ENCODE measurements at regions not wholly inside any gene's neighbourhood (a gene's known extent, or its start where the extent isn't known, plus 50 kb on each side); places are given as distances from the start of the nearest gene placed in this dataset.

- DNase-seq, result no peak
Observed at GRCh38 chr20:11190741-11191140, 516.9 kb upstream of the JAG1 start.

DNA sequence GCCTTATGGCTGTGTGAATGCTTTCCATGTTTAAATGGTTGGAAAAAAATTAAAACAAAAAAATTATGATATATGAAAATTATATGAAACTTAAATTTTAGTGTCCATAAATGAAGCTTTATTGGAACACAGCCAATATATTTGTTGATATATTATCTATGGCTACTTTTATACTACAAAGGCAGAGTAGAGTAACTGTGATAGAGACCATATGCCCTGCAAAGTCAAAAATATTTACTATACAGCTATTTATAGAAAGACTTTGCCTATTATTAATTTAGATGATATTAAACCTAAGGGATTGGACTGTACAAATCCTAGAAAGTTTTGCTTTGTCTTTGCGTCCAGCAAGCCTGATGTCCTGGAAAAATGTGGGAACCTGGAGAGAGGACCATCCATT is 518.3 kb upstream of the JAG1 start:
- no peak for DNase-seq

DNA sequence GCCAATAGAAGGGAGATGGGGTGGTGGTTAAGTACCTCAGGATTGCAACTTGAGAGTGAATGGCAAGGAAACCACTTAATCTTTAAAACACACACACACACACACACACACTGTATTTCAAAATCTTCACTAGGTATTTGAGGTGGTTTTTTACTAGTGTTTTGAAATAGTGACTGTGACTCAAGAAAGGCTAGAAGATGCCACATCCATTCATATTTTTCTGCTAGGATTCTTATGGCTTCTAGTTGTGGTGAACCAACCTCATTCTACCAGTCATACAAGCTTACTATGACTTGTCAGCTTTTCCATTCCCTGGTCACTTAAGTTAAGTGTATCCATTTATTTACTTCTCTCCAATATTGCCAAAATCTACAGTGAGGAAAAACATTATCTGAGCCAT is 519.4 kb upstream of the JAG1 start:
- no peak for DNase-seq

DNA sequence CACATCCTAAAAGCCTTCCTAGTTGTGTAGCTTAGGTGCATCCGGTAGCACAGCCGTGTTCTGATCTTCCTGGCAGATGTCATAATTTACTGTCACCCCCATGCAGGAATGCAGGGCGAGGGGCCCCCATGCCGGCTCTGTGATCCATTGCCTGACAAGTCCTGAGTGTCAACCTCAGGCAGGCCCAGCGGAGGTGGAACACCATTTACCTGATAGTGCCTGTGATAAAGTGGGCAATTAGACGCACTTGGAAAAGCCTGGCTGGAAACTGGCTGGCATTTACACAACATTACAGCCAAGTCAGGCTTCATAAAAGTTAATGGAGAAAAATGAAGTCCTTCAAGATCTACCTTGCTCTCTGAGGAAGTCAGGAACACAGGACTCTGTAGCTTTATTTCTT is 521.4 kb upstream of the JAG1 start:
- DNase-seq, result no peak

- no peak for DNase-seq
Observed at GRCh38 chr20:11195899-11196558, 522.2 kb upstream of the JAG1 start.

DNA sequence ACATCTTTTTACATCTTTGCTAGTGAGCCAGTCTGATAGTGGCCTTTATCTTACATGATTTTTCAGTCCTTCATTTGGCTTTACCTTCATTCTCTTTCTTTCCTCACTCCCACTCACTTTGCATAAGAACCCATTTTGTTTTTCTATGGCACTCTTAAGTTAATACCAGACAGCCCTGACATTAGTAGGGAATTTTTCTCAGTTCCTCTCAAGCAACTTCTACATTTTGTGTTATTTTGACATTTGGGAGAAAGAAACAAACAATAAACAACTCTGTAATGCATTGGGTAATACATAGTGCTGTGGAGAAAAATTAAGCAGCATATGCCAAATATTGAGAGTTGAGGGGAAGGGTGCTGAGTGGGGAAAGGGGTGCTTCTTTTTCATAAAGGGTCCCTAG is 524.1 kb upstream of the JAG1 start:
- no peak for DNase-seq

DNA sequence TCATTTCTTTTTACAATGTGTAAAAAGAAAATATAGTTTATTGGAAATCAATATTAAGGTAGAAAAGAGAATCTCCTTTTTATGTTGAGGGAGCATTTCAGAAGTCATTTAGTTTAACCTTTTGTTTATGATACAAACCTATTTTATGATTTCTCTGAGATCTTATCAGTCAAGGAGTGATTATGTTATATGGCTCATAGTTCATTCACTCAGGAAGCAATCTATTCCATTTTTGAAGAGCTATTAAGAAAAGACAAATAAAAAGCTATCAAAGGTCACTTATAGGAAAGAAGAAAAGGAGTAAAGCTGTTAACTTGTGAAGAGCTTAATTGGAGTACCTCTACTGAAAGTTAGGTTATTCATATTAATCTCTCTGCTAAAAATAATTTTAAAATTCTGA is 526.6 kb upstream of the JAG1 start:
- no peak for DNase-seq

DNA sequence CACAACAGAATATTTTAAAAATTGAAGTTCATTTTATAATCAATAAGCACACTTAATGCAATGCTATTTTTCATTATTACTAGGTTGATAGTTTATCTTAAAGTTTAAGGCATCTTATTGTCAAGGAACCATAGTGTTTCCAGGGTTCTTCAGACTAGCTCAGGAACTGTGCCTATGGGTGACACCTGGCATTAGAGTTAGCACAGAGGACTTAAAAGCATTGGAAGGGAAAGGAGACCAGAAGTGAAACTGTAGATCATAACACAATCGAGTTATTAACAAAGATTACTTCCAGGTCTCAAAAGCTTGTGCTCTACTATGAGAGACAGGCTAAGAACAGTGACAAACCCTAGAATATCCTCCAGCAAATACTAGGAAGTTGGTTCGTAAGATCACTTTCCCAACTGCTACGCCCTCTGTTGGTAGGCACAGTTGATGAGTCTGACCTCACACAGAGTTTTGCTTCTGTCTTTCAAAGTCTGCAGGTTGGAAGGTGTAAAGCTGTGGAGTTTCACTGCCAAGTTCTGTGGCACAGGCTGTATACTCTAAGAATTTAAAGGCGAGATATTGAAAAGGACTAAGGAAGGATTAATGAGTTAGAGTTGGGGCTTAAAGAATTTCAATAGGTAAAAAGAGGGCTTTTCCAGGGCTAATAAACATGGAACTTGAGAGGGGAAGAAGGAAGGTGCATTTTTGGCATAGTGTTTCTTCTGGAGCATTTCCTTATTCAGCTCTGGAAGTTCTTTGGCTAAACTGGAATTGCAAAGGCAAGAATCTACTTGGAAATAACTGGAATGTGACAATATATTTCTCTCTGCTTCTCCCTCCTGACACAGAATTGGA is 531.3 kb upstream of the JAG1 start:
- peak; percentile 55 for DNase-seq

GRCh38 chr20:11205769-11206362 is 532.1 kb upstream of the JAG1 start:
- DNase-seq, result no peak

DNA sequence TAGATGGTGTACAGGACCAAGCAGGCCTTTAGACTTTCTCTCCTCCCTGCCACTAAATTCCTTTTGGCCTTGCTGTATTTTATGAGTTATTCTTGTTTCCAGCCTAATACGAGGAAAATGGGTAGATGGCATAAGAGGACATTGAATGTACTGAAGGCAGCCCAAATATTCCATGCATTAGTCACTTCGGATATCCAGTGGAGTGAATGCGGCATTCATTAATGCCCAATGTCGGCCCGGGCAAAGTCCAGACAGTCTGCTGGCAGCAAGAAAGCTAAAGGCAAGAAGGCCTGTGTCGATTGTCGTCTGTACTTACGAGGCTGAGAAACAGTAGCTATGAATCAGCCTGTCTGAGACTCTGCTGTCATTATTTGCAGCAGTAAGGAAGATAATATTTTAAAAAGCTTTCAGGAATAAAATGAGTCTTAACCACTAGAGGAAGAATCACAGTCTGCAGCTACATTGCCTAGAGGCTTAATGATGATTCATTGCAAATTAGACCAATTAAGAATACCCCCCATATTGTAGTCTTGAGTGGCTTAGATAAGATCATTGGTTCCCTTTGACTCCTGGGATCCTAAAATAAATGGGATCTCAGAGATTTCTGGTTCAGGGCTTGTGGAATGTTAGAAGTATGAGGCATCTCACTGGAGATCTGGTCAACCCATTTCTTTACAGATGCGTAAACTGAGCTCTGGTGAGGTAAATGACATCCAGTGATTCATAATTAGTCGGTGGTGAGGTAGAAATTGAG is 534.1 kb upstream of the JAG1 start:
- DNase-seq, result no peak

DNA sequence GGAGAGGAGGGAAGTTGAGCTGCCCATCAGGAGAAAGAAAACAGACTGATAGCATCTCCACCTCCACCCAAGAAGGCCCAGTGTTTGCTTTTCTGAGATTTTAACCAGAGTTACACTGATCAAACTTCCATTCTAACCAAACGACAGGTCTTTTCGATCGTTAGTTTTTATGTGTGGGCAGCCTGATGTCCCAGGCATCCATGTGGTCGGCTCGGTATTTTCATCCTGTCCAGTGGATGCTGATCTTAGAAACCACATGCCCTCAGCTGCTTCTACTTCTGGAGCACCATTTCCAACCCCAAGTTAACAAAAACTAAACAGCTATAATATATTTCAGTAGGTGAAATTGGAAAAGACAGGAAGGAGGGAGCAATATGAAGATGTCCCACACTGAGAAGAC is 536.8 kb upstream of the JAG1 start:
- DNase-seq, result no peak

- DNase-seq, result no peak
Observed at GRCh38 chr20:11212272-11212671, 538.5 kb upstream of the JAG1 start.

DNA sequence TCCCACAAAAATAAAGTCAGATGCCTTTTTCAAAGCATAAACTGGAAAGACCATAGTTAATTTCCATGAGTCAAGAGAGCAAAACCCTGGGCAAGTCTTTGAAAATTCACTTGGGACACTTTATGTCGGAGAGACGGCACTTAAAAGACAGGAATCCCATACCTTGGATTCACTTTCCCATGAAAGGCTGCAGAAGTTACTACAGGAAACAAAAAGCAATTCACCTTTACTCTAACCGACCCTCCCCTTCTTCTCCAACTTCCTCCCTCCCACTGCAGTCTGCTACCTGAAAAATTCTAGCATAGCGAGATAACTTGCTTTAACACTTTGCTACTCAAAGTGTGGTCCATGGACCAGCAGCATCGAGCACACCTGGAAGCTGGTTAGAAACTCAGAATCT is 539.1 kb upstream of the JAG1 start:
- no peak for DNase-seq

DNA sequence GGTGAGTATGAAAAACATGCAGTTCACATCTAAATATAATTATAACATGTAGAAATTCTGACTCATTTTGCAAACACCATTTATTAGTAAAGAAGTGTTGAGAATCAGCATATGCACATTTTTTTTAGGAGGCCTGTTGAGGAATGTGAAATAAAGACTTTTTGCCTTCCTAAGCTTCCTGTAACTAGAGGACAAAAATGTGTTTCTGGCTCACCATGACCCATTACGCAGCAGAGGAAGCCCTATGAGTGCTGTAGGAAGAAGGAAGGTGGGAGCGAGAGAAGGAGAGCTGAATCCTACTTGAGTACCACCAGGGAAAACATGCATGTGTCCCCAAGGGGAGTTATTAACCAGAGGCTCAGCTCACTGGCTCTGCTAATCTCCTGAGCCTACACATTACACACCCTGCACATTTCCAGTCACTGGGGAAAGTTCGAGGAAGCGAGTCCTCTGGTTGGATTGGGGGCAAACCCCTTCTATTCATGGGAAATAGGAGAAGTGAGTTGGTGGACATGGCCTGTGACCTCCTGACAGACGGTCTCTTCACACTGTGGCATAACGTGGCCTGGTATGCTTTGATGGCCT is 540.5 kb upstream of the JAG1 start:
- no peak for DNase-seq

DNA sequence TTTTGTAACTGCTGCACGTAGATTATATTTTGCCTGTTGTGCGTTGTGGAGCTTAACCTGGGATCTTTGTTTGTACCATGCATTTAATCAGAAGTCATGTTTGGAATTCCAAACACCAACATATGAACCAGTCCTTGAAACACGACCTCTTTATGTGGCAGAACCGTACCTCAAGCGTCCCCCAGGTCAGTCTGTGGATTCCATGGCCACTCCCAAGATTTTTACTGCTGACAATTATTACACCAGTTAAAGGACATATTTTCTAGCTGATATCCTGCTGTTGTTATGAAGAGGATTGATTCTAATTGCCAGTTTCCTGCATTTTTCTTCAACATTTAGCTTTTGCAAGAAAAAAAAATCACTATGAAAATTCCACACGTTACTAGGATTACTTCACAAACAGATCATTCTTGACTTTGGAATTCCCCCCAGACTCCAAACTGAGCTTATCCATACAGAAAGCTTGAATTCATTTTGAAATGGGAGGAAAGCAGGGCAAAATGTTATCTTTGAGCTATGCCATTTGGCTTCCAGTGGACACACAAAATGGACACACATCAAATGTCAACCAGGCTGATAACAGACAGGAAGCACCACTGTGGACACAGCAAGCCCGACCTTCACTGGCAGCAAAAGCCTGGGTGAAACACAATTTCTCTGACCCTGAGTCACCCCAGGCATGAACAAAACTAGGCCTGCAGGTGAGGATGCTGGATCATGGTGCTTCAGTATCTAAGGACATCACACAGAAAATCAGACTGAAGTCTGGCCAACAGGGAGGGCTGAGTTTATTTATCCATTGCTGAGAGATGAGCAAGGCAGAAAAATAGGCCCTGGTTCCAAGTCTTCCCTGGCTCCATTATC is 542.9 kb upstream of the JAG1 start:
- DNase-seq, result no peak

DNA sequence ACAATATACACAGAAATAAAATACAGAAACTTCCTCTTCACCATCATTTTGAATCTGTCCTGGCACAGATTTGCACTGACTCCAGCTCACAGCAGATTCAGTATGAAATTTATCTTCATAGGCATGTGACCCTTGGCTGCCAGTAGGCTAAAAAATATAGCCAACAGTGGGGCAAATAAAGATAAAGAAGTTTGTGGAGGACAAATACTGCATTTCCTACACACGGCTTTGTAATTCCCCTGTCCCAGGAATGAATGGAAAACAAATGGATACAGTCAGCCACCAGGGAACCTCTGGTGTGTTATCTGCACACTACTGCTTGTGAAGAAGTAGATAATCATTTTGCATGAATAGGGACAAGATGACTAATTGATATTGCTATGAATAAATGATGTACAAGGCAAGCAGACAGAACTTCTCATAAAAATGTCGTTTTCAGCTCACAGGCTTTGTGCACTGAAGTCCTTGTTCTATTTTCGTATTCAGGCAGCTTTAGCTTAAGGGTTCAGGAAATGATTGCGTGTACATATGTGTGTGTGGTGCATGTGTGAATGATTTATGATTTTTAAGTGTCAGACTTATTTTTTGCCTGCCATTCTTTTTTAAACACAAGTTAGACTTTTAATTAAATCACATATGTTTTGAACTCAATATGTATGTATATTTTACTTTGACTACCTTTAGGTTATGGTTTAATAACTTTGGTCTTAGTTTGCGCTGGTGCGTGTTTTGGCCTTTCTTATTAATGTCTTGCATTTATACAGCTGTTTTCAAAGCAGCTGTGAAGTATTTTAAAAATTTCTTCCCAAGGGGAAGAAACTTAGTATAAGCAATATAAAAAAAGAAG is 543.8 kb upstream of the JAG1 start:
- no peak for DNase-seq

GRCh38 chr20:11218173-11218680 is 544.4 kb upstream of the JAG1 start:
- DNase-seq, result no peak

DNA sequence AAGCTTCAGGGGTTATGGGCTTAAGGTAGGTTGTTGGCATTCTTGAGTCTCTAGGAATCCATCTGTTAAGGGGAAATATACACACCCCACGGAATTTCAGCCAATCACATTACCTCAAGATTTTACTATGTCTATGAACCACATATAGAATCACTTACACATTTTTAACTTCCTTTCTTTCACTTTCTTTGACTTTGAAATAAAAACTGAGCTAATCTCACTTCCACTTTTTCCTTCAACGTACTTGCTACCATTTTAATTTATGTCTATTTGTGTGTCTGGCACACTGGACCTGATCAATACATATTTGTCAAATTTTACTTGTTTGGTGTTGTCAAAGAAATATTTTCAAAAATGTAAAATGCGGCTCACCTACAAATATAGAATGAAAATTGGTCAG is 545.4 kb upstream of the JAG1 start:
- DNase-seq, result no peak

DNA sequence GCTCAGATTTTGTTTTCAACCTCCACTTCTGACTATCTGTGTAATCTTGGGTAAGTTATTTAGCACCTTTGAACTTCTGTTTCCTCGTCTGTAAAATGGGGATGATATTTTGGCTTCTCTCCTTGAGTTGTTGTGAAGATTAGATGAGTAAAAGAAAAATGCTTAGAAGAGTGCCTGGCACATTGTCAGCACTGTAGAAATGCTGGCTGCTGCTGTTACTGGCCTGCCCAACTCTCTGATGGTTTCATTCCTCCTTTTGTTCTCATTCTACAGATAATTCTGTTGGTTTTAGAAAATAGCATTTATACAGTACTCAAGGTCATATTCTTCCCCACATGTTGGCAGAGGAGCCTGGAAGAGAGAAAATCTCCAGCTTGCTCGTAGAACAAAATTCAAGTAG is 547.2 kb upstream of the JAG1 start:
- DNase-seq, result no peak

DNA sequence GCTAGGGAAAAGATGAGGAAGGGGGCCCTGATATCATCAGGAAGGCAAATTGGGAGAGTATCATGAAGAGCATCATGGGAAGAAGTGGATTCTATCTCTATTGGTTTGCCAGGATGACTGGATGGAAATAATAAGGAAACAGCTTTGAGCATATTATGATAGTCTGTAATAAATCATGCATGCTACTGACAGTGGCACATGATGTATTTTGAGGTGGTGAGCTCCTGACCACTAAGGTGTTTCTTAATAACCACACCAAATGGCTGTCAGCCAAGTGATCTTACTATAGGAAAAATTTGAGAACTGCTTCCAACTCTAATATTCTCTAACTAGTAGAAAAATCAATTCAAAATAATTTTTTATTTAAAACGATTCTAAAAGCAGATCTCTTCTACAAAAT is 548.4 kb upstream of the JAG1 start:
- DNase-seq, result no peak

GRCh38 chr20:11227602-11228001 is 553.8 kb upstream of the JAG1 start:
- no peak for DNase-seq

Measured in COR-L47 (cell line).